B cell (primary cell): ENCODE measurements at regions not wholly inside any gene's neighbourhood (a gene's known extent, or its start where the extent isn't known, plus 50 kb on each side); places are given as distances from the start of the nearest gene placed in this dataset.

Experiments
- ATAC-seq: fragments of 200-7000 bp; cut with Tn5 transposase; one replicate; pipeline ENCODE4 v1.10.0; 2021; ENCODE audit warnings: low read depth, mild to moderate bottlenecking, moderate number of reproducible peaks, moderate library complexity
- CTCF ChIA-PET: fragments of 350-600 bp; sonication (Branson Sonifier 250); formaldehyde crosslinking; loops from one replicate; lab custom pipeline; 2021; ENCODE audit warnings: antibody characterized with exemption, inconsistent platforms; lab: Charles Lee
- POLR2A ChIA-PET: fragments of 350-600 bp; sonication (Branson Sonifier 250); formaldehyde crosslinking; loops from one replicate; lab custom pipeline; 2021; ENCODE audit warnings: antibody characterized with exemption; lab: Charles Lee
- DNase-seq: peaks from one replicate; pipeline ENCODE4 v3.0.0; 2013
- H2AFZ ChIP-seq: 2 replicates; pipeline ENCODE4 v1.6.1; 2012; ENCODE audit warnings: mild to moderate bottlenecking, low read depth, low read length; ENCODE audit not compliant: insufficient read depth, poor library complexity, severe bottlenecking
- H3K27ac ChIP-seq, 2 donors: 1 replicate in 1 of 2; 2 replicates in 1 of 2; pipeline ENCODE4 v1.5.1; 2012 to 2013; ENCODE audit warnings: low read length in 2 of 2, mild to moderate bottlenecking in 2 of 2, moderate library complexity in 1 of 2
- H3K27me3 ChIP-seq, 4 experiments: fragments of 200-600 bp in 1 of 4; sonication (generic) in 1 of 4; replicated peaks in 1 of 4; 1 replicate in 2 of 4; 2 replicates in 2 of 4; pipeline versions ENCODE4 v1.6.1 to v1.7.0; 2013 to 2016; ENCODE audit warnings: low read length in 3 of 4, mild to moderate bottlenecking in 2 of 4, mixed read lengths in 1 of 4, moderate library complexity in 1 of 4; ENCODE audit not compliant: insufficient read depth in 4 of 4, control insufficient read depth in 3 of 4; ENCODE audit errors: control extremely low read depth in 1 of 4
- H3K36me3 ChIP-seq, 2 experiments: replicated peaks in 1 of 2; 1 replicate in 1 of 2; 2 replicates in 1 of 2; pipeline versions ENCODE4 v1.6.1 to v1.7.1; 2013; ENCODE audit warnings: low read length in 1 of 2; ENCODE audit not compliant: insufficient read depth in 2 of 2, control insufficient read depth in 1 of 2; ENCODE audit errors: control extremely low read depth in 1 of 2, extremely low read depth in 1 of 2
- H3K4me1 ChIP-seq, 2 donors: fragments of 200-600 bp in 1 of 2; sonication (generic) in 1 of 2; 1 replicate in 1 of 2; 2 replicates in 1 of 2; pipeline versions ENCODE4 v1.5.1 to v1.6.1; 2013 to 2017; ENCODE audit warnings: low read length in 2 of 2; ENCODE audit not compliant: control insufficient read depth in 2 of 2, insufficient read depth in 2 of 2
- H3K4me2 ChIP-seq: replicated peaks from 2 replicates; pipeline ENCODE3; 2012; ENCODE audit warnings: mild to moderate bottlenecking, low read depth, low read length; ENCODE audit not compliant: poor library complexity, severe bottlenecking
- H3K4me3 ChIP-seq, 5 experiments: fragments of 200-600 bp in 1 of 5; sonication (generic) in 1 of 5; 1 replicate in 3 of 5; 2 replicates in 2 of 5; pipeline versions ENCODE4 v1.5.1 to v1.7.0; 2011 to 2016; ENCODE audit warnings: low read length in 4 of 5, mild to moderate bottlenecking in 4 of 5, low read depth in 2 of 5, control low read depth in 1 of 5, moderate library complexity in 1 of 5; ENCODE audit not compliant: insufficient read depth in 1 of 5; ENCODE audit errors: control extremely low read depth in 1 of 5, extremely low read depth in 1 of 5
- H3K79me2 ChIP-seq: fragments of 200-600 bp; sonication (generic); one replicate; pipeline ENCODE4 v1.6.0; 2016; ENCODE audit warnings: low read length; ENCODE audit not compliant: control insufficient read depth, insufficient read depth
- H3K9ac ChIP-seq: fragments of 200-600 bp; sonication (generic); 2 replicates; pipeline ENCODE4 v1.6.1; 2017; ENCODE audit warnings: mild to moderate bottlenecking, low read length, moderate library complexity
- H3K9me3 ChIP-seq, 3 donors: one replicate each; pipeline versions ENCODE4 v1.6.1 to v1.7.1; 2013; ENCODE audit warnings: low read length in 2 of 3; ENCODE audit not compliant: control insufficient read depth in 2 of 3, insufficient read depth in 1 of 3; ENCODE audit errors: control extremely low read depth in 1 of 3
- H4K20me1 ChIP-seq: 2 replicates; pipeline ENCODE4 v1.6.0; 2012; ENCODE audit warnings: mild to moderate bottlenecking, low read length; ENCODE audit not compliant: insufficient read depth, control insufficient read depth, poor library complexity, severe bottlenecking
- H3K27ac Mint-ChIP-seq: one replicate; pipeline ENCODE4 v1.8.0; 2021; ENCODE audit warnings: mixed read lengths
- H3K27me3 Mint-ChIP-seq: one replicate; pipeline ENCODE4 v1.8.0; 2021; ENCODE audit warnings: mixed read lengths
- H3K4me1 Mint-ChIP-seq: one replicate; pipeline ENCODE4 v1.8.0; 2021; ENCODE audit warnings: mixed read lengths
- H3K4me3 Mint-ChIP-seq: one replicate; pipeline ENCODE4 v1.8.0; 2021; ENCODE audit warnings: mixed read lengths
- H3K9me3 Mint-ChIP-seq: one replicate; pipeline ENCODE4 v1.8.0; 2022; ENCODE audit warnings: mixed read lengths; ENCODE audit not compliant: insufficient read depth
- CTCF ChIP-seq: fragments of 200-600 bp; IDR thresholded peaks from one replicate; pipeline ENCODE4 v1.8.0; 2022; ENCODE audit warnings: antibody characterized with exemption, mild to moderate bottlenecking
- EZH2 ChIP-seq: IDR thresholded peaks from 2 replicates; pipeline ENCODE4 v1.6.1; 2012; ENCODE audit warnings: borderline replicate concordance, low read depth, mild to moderate bottlenecking, moderate library complexity, low read length; ENCODE audit not compliant: insufficient read depth, poor library complexity, severe bottlenecking
- WGBS: methylation state at CpG from one replicate; pipeline ENCODE4 v1.1.5; 2013; ENCODE audit warnings: missing lambda C conversion rate; ENCODE audit not compliant: insufficient coverage; 5-methylcytosine and 5-hydroxymethylcytosine counted together
- intact Hi-C: fragments of 100-400 bp; cut with micrococcal nuclease; formaldehyde crosslinking; loops from one replicate; pipeline ENCODE4 v1.10.0; 2022

GRCh38 chr5:12704955-12705354 is 800.7 kb upstream of the CTNND2 start:
- H4K20me1 ChIP-seq = no peaks in the 10 kb centered on the region
- H3K36me3 ChIP-seq = no peaks in the 10 kb centered on the region
- H3K27me3 ChIP-seq = no peaks in the 10 kb centered on the region
- peaks cover 2% of the 10 kb centered on the region for H3K9me3 Mint-ChIP-seq
- H3K4me3 Mint-ChIP-seq = no peak overlapping the region
- H3K27me3 Mint-ChIP-seq = no peaks in the 10 kb centered on the region
- H3K27ac Mint-ChIP-seq = no peak overlapping the region
- H3K4me1 Mint-ChIP-seq = no peaks in the 10 kb centered on the region
- no peak overlapping the region for H3K9ac ChIP-seq
- no peak overlapping the region for H3K4me2 ChIP-seq
- ATAC-seq = no peak
- no peaks in the 10 kb centered on the region for H3K4me1 ChIP-seq
- H2AFZ ChIP-seq = no peak overlapping the region
- intact Hi-C loops = no loop called here
- WGBS = 83% methylated on average over 1 of the region's 2 CpGs
- TF ChIP-seq CTCF = no peak
- no peak for TF ChIP-seq EZH2
- POLR2A ChIA-PET = no interaction called here
- H3K4me3 ChIP-seq = no peak overlapping the region
- H3K9me3 ChIP-seq = no peaks in the 10 kb centered on the region
- no peak for DNase-seq
- no peak overlapping the region for H3K27ac ChIP-seq
- CTCF ChIA-PET = no interaction called here
- no peaks in the 10 kb centered on the region for H3K79me2 ChIP-seq

GRCh38 chr5:12703254-12703653 is 799.0 kb upstream of the CTNND2 start:
- Mint-ChIP-seq H3K27me3 (no peaks in the 10 kb centered on the region), H3K27ac (no peak overlapping the region), H3K4me1 (no peaks in the 10 kb centered on the region), H3K9me3 (peaks cover 2% of the 10 kb centered on the region), H3K4me3 (no peak overlapping the region)
- Histone ChIP-seq H3K27ac (no peak overlapping the region), H3K36me3 (no peaks in the 10 kb centered on the region), H4K20me1 (no peaks in the 10 kb centered on the region), H3K4me1 (no peaks in the 10 kb centered on the region), H3K27me3 (no peaks in the 10 kb centered on the region), H3K9ac (no peak overlapping the region), H3K4me3 (no peak overlapping the region), H2AFZ (no peak overlapping the region), H3K9me3 (no peaks in the 10 kb centered on the region), H3K4me2 (no peak overlapping the region), H3K79me2 (no peaks in the 10 kb centered on the region)
- ChIA-PET POLR2A (no interaction called here), CTCF (no interaction called here)
- DNase-seq (no peak), ATAC-seq (no peak)
- TF ChIP-seq CTCF = no peak
- no peak for TF ChIP-seq EZH2
- intact Hi-C loops = no loop called here
- WGBS = 100% methylated on average over 1 of the region's 1 CpG
